K562 (cell line): ENCODE measurements at regions not wholly inside any gene's neighbourhood (a gene's known extent, or its start where the extent isn't known, plus 50 kb on each side); places are given as distances from the start of the nearest gene placed in this dataset.
A peak's percentile ranks its signal among the peaks of the same experiment; 100 is the strongest.

Experiments
- CHD2 ChIP-seq: IDR thresholded peaks from 2 replicates; pipeline ENCODE4 v1.6.1; 2011; ENCODE audit warnings: low read depth, low read length
- CREB3 ChIP-seq: fragments of 450-650 bp; conservative IDR thresholded peaks from 2 replicates; pipeline ENCODE4 v1.6.1; 2016; ENCODE audit warnings: missing genetic modification characterization, low read depth, mild to moderate bottlenecking, missing compliant biosample characterization, moderate library complexity
- FIP1L1 ChIP-seq: fragments of 200-400 bp; formaldehyde crosslinking; IDR thresholded peaks from 2 replicates; pipeline ENCODE4 v1.6.1; 2018; ENCODE audit warnings: mild to moderate bottlenecking, low read depth, low read length; ENCODE audit not compliant: poor library complexity, severe bottlenecking
- HBP1 ChIP-seq: fragments of 450-650 bp; formaldehyde crosslinking; IDR thresholded peaks from 2 replicates; pipeline ENCODE4 v1.4.0; 2022; ENCODE audit warnings: missing genetic modification characterization
- HMG20B ChIP-seq: fragments of 250-450 bp; sonication (Bioruptor Pico); IDR thresholded peaks from 2 replicates; pipeline ENCODE4 v1.5.0; 2021; ENCODE audit warnings: mild to moderate bottlenecking
- KDM1A ChIP-seq, 2 experiments: fragments of 450-650 bp; IDR thresholded peaks; 2 replicates each; pipeline ENCODE4 v1.6.1; 2016; ENCODE audit warnings: mild to moderate bottlenecking in 2 of 2
- KLF13 ChIP-seq: fragments of 450-650 bp; IDR thresholded peaks from 2 replicates; pipeline ENCODE4 v1.6.1; 2016; ENCODE audit warnings: missing genetic modification characterization, low read depth, mild to moderate bottlenecking, missing compliant biosample characterization, moderate library complexity, borderline replicate concordance
- LEF1 ChIP-seq: fragments of 450-650 bp; IDR thresholded peaks from 2 replicates; pipeline ENCODE4 v1.6.1; 2016; ENCODE audit warnings: mild to moderate bottlenecking
- MLLT1 ChIP-seq, 2 experiments: fragments of 450-650 bp; IDR thresholded peaks; 2 replicates each; pipeline ENCODE4 v1.6.1; 2016
- NFE2 ChIP-seq: IDR thresholded peaks from 2 replicates; pipeline ENCODE4 v1.6.1; 2014; ENCODE audit warnings: antibody characterized with exemption, low read depth
- PPARD ChIP-seq: fragments of 250-450 bp; sonication (Bioruptor Pico); IDR thresholded peaks from 2 replicates; pipeline ENCODE4 v1.8.0; 2022; ENCODE audit warnings: inconsistent platforms, mild to moderate bottlenecking, moderate library complexity
- PRPF4 ChIP-seq: fragments of 200-400 bp; formaldehyde crosslinking; IDR thresholded peaks from one replicate; pipeline ENCODE4 v1.6.1; 2017; ENCODE audit warnings: low read length, low read depth, mild to moderate bottlenecking; ENCODE audit not compliant: insufficient read depth, poor library complexity, severe bottlenecking
- SMARCB1 ChIP-seq: IDR thresholded peaks from 2 replicates; pipeline ENCODE4 v1.6.1; 2011; ENCODE audit warnings: improper control_type of control experiment, low read depth; ENCODE audit not compliant: insufficient read length
- TSC22D4 ChIP-seq: fragments of 450-650 bp; IDR thresholded peaks from 2 replicates; pipeline ENCODE4 v1.6.1; 2016; ENCODE audit warnings: missing genetic modification characterization, missing biosample characterization, control low read depth
- ZFP30 ChIP-seq: fragments of 250-450 bp; sonication (Bioruptor Pico); IDR thresholded peaks from 2 replicates; pipeline ENCODE4 v1.8.0; 2022; ENCODE audit warnings: moderate library complexity, mild to moderate bottlenecking, inconsistent platforms, borderline replicate concordance
- ZNF12 ChIP-seq: sonication (generic); formaldehyde crosslinking; IDR thresholded peaks from 2 replicates; pipeline ENCODE4 v1.4.0; 2020; ENCODE audit warnings: mild to moderate bottlenecking, missing genetic modification reagents
- ZNF644 ChIP-seq: fragments of 200-800 bp; sonication (Bioruptor generic); IDR thresholded peaks from 2 replicates; pipeline ENCODE4 v1.6.1; 2016; ENCODE audit warnings: low read depth, missing genetic modification characterization, missing compliant biosample characterization
- TF ChIP-seq, protein P1 (sequence below): fragments of 450-650 bp; IDR thresholded peaks from 2 replicates; pipeline ENCODE4 v1.6.1; 2017; ENCODE audit warnings: mild to moderate bottlenecking, moderate library complexity
- TF ChIP-seq, protein P2 (sequence below): fragments of 150-350 bp; IDR thresholded peaks from 2 replicates; pipeline ENCODE4 v1.6.1; 2014; ENCODE audit warnings: low read depth, mild to moderate bottlenecking, low read length, borderline replicate concordance

DNA sequence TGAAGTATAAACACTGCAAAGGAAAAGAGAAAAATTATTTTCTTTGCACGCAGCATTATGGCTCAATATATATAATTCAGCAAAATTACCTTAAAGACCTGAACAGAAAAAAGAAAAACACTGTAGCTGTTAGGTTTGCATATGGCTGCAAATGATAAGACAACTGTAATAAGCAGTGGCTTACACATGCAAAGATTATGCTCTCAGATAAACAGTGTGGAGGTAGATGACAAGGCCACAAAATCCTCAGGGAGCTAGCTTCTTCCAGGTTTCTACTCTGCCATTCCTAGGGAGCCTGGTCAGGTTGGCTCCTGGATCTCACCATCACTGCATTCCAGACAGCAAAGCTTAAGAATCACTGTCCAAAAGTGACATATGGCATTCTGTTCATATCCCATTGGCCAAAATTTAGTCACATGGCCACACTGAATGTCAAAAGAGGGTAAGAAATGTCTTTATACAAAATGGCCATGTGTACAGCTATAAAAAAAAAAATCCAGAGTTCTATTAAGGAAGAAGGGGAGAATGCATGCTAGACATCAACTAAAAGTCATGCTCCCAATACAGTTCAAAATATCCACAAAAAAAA, 195.2 kb upstream of the SLC7A11 start (continued):
- peak; percentile 52; the same call in 1 of the 2 replicates for TF ChIP-seq NFE2
- no peak for TF ChIP-seq ZNF12 (CRISPR knock-in tag)
- no peak for TF ChIP-seq ZNF644
- TF ChIP-seq PPARD (CRISPR knock-in tag): no peak
- peak; percentile 51; the same call in 1 of the 2 replicates for TF ChIP-seq LEF1
- TF ChIP-seq FIP1L1: no peak
- TF ChIP-seq MLLT1 (IDR thresholded peaks at IDR 0.05): no peak
- TF ChIP-seq CHD2: no peak
- TF ChIP-seq PRPF4: no peak
- 0 out of 2 replicates have a peak, but pooled peaks have one; percentile 53 for TF ChIP-seq CREB3 (tag)
- no peak for TF ChIP-seq HMG20B
- no peak for TF ChIP-seq HBP1 (CRISPR knock-in tag)
- TF ChIP-seq, protein P1, sequence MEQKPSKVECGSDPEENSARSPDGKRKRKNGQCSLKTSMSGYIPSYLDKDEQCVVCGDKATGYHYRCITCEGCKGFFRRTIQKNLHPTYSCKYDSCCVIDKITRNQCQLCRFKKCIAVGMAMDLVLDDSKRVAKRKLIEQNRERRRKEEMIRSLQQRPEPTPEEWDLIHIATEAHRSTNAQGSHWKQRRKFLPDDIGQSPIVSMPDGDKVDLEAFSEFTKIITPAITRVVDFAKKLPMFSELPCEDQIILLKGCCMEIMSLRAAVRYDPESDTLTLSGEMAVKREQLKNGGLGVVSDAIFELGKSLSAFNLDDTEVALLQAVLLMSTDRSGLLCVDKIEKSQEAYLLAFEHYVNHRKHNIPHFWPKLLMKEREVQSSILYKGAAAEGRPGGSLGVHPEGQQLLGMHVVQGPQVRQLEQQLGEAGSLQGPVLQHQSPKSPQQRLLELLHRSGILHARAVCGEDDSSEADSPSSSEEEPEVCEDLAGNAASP: no peak
- no peak for TF ChIP-seq KLF13 (tag)
- TF ChIP-seq, protein P2, sequence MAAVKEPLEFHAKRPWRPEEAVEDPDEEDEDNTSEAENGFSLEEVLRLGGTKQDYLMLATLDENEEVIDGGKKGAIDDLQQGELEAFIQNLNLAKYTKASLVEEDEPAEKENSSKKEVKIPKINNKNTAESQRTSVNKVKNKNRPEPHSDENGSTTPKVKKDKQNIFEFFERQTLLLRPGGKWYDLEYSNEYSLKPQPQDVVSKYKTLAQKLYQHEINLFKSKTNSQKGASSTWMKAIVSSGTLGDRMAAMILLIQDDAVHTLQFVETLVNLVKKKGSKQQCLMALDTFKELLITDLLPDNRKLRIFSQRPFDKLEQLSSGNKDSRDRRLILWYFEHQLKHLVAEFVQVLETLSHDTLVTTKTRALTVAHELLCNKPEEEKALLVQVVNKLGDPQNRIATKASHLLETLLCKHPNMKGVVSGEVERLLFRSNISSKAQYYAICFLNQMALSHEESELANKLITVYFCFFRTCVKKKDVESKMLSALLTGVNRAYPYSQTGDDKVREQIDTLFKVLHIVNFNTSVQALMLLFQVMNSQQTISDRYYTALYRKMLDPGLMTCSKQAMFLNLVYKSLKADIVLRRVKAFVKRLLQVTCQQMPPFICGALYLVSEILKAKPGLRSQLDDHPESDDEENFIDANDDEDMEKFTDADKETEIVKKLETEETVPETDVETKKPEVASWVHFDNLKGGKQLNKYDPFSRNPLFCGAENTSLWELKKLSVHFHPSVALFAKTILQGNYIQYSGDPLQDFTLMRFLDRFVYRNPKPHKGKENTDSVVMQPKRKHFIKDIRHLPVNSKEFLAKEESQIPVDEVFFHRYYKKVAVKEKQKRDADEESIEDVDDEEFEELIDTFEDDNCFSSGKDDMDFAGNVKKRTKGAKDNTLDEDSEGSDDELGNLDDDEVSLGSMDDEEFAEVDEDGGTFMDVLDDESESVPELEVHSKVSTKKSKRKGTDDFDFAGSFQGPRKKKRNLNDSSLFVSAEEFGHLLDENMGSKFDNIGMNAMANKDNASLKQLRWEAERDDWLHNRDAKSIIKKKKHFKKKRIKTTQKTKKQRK: no peak
- TF ChIP-seq ZFP30: no peak
- peak; percentile 88 for TF ChIP-seq SMARCB1
- 0 out of 4 replicates have a peak, but pooled peaks have one; percentile 40 to 44 for TF ChIP-seq KDM1A (IDR thresholded peaks at IDR 0.05)
- no peak for TF ChIP-seq TSC22D4 (tag)
